ENCODE measurements at regions not wholly inside any gene's neighbourhood (a gene's known extent, or its start where the extent isn't known, plus 50 kb on each side); places are given as distances from the start of the nearest gene placed in this dataset.

DNA sequence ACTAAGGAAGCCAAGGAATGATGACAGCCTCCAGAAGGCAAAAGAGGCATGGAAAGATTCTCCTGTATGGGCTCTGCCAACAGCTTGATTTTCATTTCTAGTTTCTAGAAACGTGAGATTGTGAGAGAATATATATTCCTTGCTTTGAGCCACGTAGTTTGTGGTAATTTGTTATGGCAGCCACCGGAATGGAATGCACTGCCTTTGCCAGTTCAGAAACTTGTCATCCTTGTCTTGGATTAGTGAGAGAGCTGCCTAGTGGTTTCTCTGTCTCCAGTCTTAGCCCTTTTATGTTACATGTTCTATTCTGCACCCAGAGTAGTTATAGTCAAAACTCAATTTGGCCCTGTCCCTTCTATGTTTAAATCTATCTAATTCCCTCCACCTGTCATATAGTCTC, 216.0 kb upstream of the PTGFR start:
- no peak for TF ChIP-seq YY1 (IDR thresholded peaks at IDR 0.05; ENCODE audit: insufficient read depth, insufficient read length)
- no peak for TF ChIP-seq ZNF274 (IDR thresholded peaks at IDR 0.05; ENCODE audit: low read depth, low read length)
